GM23338 (cell line): ENCODE measurements at regions not wholly inside any gene's neighbourhood (a gene's known extent, or its start where the extent isn't known, plus 50 kb on each side); places are given as distances from the start of the nearest gene placed in this dataset.
"Not testable (repeated sequence)": the region's sequence is repeated elsewhere in the genome, so short reads cannot be mapped to it uniquely, and the experiment has no call there.

ENCODE experiments used
- CTCF ChIP-seq, 2 experiments: fragments of 200-600 bp in 1 of 2; sonication (generic) in 1 of 2; conservative IDR thresholded peaks; 2 replicates each; pipeline versions ENCODE4 v1.5.1 to v1.6.1; 2016 to 2017; ENCODE audit warnings: antibody characterized with exemption in 2 of 2, low read depth in 2 of 2, mild to moderate bottlenecking in 2 of 2, moderate library complexity in 1 of 2
- POLR2AphosphoS5 ChIP-seq: IDR thresholded peaks from 2 replicates; pipeline ENCODE4 v1.6.1; 2016; ENCODE audit warnings: antibody characterized with exemption, low read depth
- TF ChIP-seq, protein P1 (sequence below): IDR thresholded peaks from one replicate; pipeline ENCODE4 v1.6.1; 2018; ENCODE audit warnings: antibody characterized with exemption; ENCODE audit not compliant: unreplicated experiment

DNA sequence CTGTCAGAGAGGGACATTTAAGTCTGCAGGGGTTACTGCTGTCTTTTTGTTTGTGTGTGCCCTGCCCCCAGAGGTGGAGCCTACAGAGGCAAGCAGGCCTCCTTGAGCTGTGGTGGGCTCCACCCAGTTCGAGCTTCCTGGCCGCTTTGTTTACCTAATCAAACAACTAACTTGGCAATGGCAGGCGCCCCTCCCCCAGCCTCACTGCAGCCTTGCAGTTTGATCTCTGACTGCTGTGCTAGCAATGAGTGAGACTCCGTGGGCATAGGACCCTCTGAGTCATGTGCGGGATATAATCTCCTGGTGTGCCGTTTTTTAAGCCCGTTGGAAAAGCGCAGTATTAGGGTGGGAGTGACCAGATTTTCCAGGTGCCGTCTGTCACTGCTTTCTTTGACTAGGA, 216.8 kb upstream of the CDKN2B start:
- TF ChIP-seq POLR2AphosphoS5; CTCF (conservative IDR thresholded peaks at IDR 0.05; ENCODE audit: low read depth in 2 of 2): not testable (repeated sequence)
- TF ChIP-seq, protein P1, sequence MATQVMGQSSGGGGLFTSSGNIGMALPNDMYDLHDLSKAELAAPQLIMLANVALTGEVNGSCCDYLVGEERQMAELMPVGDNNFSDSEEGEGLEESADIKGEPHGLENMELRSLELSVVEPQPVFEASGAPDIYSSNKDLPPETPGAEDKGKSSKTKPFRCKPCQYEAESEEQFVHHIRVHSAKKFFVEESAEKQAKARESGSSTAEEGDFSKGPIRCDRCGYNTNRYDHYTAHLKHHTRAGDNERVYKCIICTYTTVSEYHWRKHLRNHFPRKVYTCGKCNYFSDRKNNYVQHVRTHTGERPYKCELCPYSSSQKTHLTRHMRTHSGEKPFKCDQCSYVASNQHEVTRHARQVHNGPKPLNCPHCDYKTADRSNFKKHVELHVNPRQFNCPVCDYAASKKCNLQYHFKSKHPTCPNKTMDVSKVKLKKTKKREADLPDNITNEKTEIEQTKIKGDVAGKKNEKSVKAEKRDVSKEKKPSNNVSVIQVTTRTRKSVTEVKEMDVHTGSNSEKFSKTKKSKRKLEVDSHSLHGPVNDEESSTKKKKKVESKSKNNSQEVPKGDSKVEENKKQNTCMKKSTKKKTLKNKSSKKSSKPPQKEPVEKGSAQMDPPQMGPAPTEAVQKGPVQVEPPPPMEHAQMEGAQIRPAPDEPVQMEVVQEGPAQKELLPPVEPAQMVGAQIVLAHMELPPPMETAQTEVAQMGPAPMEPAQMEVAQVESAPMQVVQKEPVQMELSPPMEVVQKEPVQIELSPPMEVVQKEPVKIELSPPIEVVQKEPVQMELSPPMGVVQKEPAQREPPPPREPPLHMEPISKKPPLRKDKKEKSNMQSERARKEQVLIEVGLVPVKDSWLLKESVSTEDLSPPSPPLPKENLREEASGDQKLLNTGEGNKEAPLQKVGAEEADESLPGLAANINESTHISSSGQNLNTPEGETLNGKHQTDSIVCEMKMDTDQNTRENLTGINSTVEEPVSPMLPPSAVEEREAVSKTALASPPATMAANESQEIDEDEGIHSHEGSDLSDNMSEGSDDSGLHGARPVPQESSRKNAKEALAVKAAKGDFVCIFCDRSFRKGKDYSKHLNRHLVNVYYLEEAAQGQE = not testable (repeated sequence)
